ENCODE measurements at regions not wholly inside any gene's neighbourhood (a gene's known extent, or its start where the extent isn't known, plus 50 kb on each side); places are given as distances from the start of the nearest gene placed in this dataset.
"Not testable (repeated sequence)": the region's sequence is repeated elsewhere in the genome, so short reads cannot be mapped to it uniquely, and the experiment has no call there.

DNA sequence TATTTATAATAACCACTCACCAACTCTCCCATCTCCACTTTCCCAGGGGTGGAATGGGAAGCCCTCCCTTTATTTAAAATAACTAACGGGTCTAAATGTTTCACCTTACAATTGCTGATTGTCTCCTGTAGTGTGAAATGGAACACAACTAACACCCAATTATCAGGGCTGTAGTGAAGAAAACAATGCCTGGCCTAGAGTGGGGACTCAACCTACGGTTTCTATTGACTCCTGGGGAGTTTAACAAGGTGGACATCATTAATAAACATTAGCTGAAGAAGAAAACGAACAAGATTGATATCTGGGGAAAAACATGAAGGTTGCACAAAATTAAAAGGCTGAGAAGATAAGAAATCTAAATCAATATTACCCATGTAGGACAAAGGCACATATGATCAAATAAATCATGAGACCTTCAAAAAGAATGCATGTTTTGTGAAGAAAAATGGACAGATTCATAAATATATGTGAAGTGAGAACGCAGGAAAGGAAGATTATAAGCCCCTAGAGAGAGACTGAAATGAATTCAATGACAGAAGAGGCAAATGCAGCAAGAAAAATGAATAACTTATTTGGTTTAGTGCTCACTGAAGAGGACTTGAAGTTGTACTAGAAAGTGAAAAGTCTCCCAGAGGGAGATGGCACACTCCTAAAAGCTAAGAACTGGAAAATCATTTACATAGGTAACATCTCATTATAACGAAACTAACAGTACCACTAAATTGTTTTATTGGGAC lies 593.0 kb upstream of the AADAT start:
- Histone ChIP-seq H3K4me1 (no peaks in the 10 kb centered on the region), H3K4me3 (no peak overlapping the region), H3K27ac (no peak overlapping the region), H3K36me3 (no peaks in the 10 kb centered on the region), H3K9me3 (no peaks in the 10 kb centered on the region), H3K27me3 (no peaks in the 10 kb centered on the region)
- intact Hi-C loops (cut with DNase I) = no loop called here
- TF ChIP-seq POLR2AphosphoS5 (IDR thresholded peaks at IDR 0.05; ENCODE audit: insufficient read depth in 1 of 2, low read depth in 1 of 2) (no peak), CTCF (IDR thresholded peaks at IDR 0.05) (no peak), POLR2A (IDR thresholded peaks at IDR 0.05) (no peak)
- no peak for DNase-seq (ENCODE audit: extremely low spot score in 2 of 2)

- intact Hi-C loops (cut with DNase I); H3K4me1 ChIP-seq; H3K4me3 ChIP-seq; H3K27me3 ChIP-seq; H3K36me3 ChIP-seq; DNase-seq (ENCODE audit: extremely low spot score in 2 of 2); H3K9me3 ChIP-seq; H3K27ac ChIP-seq: not testable (repeated sequence)
Observed at GRCh38 chr4:170682087-170682486, 592.3 kb upstream of the AADAT start.

DNA sequence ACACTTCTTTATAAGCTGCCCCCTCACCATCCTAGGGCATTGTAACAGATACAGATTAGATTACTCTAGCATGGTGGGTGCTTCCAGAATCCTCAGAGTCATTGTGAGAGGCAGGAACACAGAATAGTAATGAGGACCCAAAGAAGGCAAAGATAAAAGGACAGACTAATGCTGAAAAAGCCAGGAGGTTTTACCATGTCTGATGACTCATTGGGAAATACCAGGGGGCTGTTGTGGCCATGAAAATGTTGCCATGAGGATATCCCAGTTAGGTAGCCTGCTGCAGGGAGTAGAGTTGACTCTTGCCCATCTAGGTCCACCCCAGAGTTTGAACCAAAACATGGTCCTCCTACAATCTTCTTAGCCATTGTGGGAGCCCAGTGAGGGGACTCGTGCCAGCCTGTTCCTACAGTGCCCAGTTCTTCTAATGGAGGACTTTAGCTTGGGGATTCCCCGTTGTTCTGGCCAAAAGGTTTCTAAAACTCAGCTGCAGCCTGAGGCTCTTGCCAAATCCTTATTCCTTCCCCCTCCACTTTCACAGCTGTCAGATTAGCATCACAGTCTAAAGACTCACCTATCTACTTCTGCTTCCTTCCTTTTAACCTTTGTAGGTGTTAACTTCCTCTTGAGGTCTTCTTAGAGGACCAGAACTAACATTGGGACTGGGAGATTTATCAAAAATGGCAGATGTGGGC lies 586.0 kb upstream of the AADAT start:
- H3K4me1 ChIP-seq = no peaks in the 10 kb centered on the region
- H3K36me3 ChIP-seq = no peaks in the 10 kb centered on the region
- no peaks in the 10 kb centered on the region for H3K9me3 ChIP-seq
- H3K27me3 ChIP-seq = no peaks in the 10 kb centered on the region
- no peak overlapping the region for H3K4me3 ChIP-seq
- intact Hi-C loops (cut with DNase I) = no loop called here
- TF ChIP-seq POLR2A (IDR thresholded peaks at IDR 0.05) (no peak), POLR2AphosphoS5 (IDR thresholded peaks at IDR 0.05; ENCODE audit: insufficient read depth in 1 of 2, low read depth in 1 of 2) (no peak), CTCF (IDR thresholded peaks at IDR 0.05) (no peak)
- H3K27ac ChIP-seq = no peak overlapping the region
- no peak for DNase-seq (ENCODE audit: extremely low spot score in 2 of 2)

- H3K36me3 ChIP-seq = no peaks in the 10 kb centered on the region
- intact Hi-C loops (cut with DNase I) = no loop called here
- H3K4me3 ChIP-seq = no peak overlapping the region
- H3K9me3 ChIP-seq = no peaks in the 10 kb centered on the region
- DNase-seq (ENCODE audit: extremely low spot score in 2 of 2) = no peak
- H3K27ac ChIP-seq = no peak overlapping the region
- no peaks in the 10 kb centered on the region for H3K4me1 ChIP-seq
- H3K27me3 ChIP-seq = no peaks in the 10 kb centered on the region
- no peak for TF ChIP-seq CTCF (IDR thresholded peaks at IDR 0.05)
- no peak for TF ChIP-seq POLR2A (IDR thresholded peaks at IDR 0.05)
- TF ChIP-seq POLR2AphosphoS5 (IDR thresholded peaks at IDR 0.05; ENCODE audit: insufficient read depth in 1 of 2, low read depth in 1 of 2) = no peak
Observed at GRCh38 chr4:170674176-170674575, 584.4 kb upstream of the AADAT start.

DNA sequence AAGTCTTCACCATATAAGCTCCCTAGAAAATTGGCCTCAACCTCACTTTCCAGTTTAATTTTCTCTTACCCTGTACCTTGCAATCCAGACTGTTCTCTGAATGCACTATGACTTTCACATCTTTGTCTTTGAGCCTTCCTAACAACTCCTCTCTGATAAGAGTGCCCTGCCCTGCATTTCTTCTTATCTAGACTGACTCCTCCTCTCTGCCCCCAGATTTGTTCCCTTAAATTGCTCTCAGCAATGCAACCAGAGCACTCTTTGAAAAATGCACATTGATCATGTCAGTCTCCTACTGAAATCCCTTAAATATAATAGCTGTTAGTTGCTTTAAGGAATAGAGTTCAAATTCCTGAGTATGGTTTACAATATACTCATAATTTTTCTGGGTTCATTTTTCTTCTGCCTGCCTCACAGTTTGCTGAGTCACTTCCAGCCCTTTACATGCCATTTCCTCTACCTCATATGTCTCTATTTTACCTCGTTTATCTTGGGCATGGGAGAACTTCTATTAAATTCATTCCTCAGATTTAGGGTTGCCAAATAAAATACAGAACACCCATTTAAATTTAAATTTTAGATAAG lies 582.7 kb upstream of the AADAT start:
- Histone ChIP-seq H3K4me1 (no peaks in the 10 kb centered on the region), H3K27ac (no peak overlapping the region), H3K9me3 (no peaks in the 10 kb centered on the region), H3K4me3 (no peak overlapping the region), H3K27me3 (no peaks in the 10 kb centered on the region), H3K36me3 (no peaks in the 10 kb centered on the region)
- TF ChIP-seq POLR2AphosphoS5 (IDR thresholded peaks at IDR 0.05; ENCODE audit: insufficient read depth in 1 of 2, low read depth in 1 of 2) (no peak), POLR2A (IDR thresholded peaks at IDR 0.05) (no peak), CTCF (IDR thresholded peaks at IDR 0.05) (no peak)
- DNase-seq (ENCODE audit: extremely low spot score in 2 of 2) = no peak
- intact Hi-C loops (cut with DNase I) = no loop called here
